Adrenal gland (tissue), 9 donors: ENCODE measurements at regions not wholly inside any gene's neighbourhood (a gene's known extent, or its start where the extent isn't known, plus 50 kb on each side); places are given as distances from the start of the nearest gene placed in this dataset.

Experiments
- DNase-seq, 7 donors: peaks; one replicate each; pipeline ENCODE4 v3.0.0-alpha.2; 2019 to 2020
- H3K27ac ChIP-seq, 5 donors: fragments of 200-600 bp; sonication (generic) in 4 of 5; 1 replicate in 3 of 5; 2 replicates in 2 of 5; pipeline versions ENCODE4 v1.5.1 to v1.8.0; 2016 to 2020; ENCODE audit warnings: mild to moderate bottlenecking in 1 of 5
- H3K27me3 ChIP-seq: fragments of 200-600 bp; 2 replicates; pipeline ENCODE4 v1.8.0; 2021
- H3K36me3 ChIP-seq, 2 donors: fragments of 200-600 bp; replicated peaks in 1 of 2; 1 replicate in 1 of 2; 2 replicates in 1 of 2; pipeline versions ENCODE4 v1.5.1 to v1.8.0; 2018 to 2022
- H3K4me1 ChIP-seq, 2 donors: fragments of 200-600 bp; replicated peaks in 1 of 2; 1 replicate in 1 of 2; 2 replicates in 1 of 2; pipeline versions ENCODE4 v1.5.1 to v1.8.0; 2018 to 2021
- H3K4me3 ChIP-seq, 4 donors: fragments of 200-600 bp; sonication (generic) in 3 of 4; one replicate each; pipeline ENCODE4 v1.5.1; 2016 to 2018
- H3K9me3 ChIP-seq, 3 donors: fragments of 200-600 bp; sonication (generic) in 1 of 3; replicated peaks in 1 of 3; 1 replicate in 2 of 3; 2 replicates in 1 of 3; pipeline versions ENCODE4 v1.5.1 to v1.8.0; 2016 to 2021
- POLR2A ChIP-seq, 2 donors: fragments of 450-650 bp; IDR thresholded peaks; one replicate each; pipeline ENCODE4 v1.6.1; 2017; ENCODE audit warnings: antibody characterized with exemption in 2 of 2, mild to moderate bottlenecking in 2 of 2, moderate library complexity in 1 of 2
- WGBS, 4 donors: extraction: QIAGEN DNeasy Blood & Tissue Kit in 2 of 4; methylation state at CpG; one replicate each; pipeline versions ENCODE4 v1.1.5 to v1.1.7; 2013 to 2017; 5-methylcytosine and 5-hydroxymethylcytosine counted together
- intact Hi-C, 2 donors: fragments of 100-400 bp; cut with DNase I; formaldehyde crosslinking; loops; one replicate each; pipeline versions ENCODE4 v1.14.1 to v1.15.0; 2022 to 2023
- TF ChIP-seq, protein P1 (sequence below), 6 experiments: fragments of 450-650 bp in 4 of 6; fragments of 200-600 bp in 2 of 6; sonication (generic) in 1 of 6; IDR thresholded peaks; 1 replicate in 5 of 6; 2 replicates in 1 of 6; pipeline versions ENCODE4 v1.5.1 to v1.8.0; 2016 to 2021; ENCODE audit warnings: antibody characterized with exemption in 6 of 6, mild to moderate bottlenecking in 2 of 6, moderate library complexity in 1 of 6
- donor health status: healthy with polysubstance abuse.
- donor health status: Bipolar disorder and iron deficiency.
- donor health status: DM: yes; HTN: yes; CAD: no.
- donor health status: DM: no; HTN: no; CAD: no.
- donor health status: DM: no; HTN: no; CAD: no.

DNA sequence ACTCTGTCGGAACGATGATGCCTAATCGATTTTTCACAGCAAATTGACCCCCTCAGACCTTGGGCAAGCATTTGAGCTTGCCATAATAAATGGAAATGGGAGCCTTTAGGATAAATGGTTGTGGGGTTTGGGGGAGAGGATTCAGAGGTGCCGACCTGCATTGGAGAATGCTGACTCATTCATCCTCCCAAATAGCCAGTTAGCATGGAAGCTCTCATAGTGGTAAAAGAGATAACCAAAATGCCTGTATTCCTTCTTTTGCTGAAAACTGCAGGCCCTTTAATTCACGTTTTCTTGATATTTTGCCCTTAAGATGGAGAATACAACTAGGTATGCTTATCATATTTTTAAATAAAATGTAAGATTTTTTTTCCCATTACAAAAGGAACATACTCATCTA lies 392.6 kb upstream of the DEPDC1 start:
- no peaks in the 10 kb centered on the region for H3K9me3 ChIP-seq
- 59 to 73% (median 66%) methylated on average over 5 of the region's 5 CpGs for WGBS, 4 donors
- intact Hi-C loops, result no loop called here
- H3K4me1 ChIP-seq, result no peaks in the 10 kb centered on the region
- H3K27me3 ChIP-seq, result no peaks in the 10 kb centered on the region
- H3K36me3 ChIP-seq, result no peaks in the 10 kb centered on the region
- no peak overlapping the region for H3K4me3 ChIP-seq
- no peak for TF ChIP-seq POLR2A (IDR thresholded peaks at IDR 0.05)
- TF ChIP-seq, protein P1, sequence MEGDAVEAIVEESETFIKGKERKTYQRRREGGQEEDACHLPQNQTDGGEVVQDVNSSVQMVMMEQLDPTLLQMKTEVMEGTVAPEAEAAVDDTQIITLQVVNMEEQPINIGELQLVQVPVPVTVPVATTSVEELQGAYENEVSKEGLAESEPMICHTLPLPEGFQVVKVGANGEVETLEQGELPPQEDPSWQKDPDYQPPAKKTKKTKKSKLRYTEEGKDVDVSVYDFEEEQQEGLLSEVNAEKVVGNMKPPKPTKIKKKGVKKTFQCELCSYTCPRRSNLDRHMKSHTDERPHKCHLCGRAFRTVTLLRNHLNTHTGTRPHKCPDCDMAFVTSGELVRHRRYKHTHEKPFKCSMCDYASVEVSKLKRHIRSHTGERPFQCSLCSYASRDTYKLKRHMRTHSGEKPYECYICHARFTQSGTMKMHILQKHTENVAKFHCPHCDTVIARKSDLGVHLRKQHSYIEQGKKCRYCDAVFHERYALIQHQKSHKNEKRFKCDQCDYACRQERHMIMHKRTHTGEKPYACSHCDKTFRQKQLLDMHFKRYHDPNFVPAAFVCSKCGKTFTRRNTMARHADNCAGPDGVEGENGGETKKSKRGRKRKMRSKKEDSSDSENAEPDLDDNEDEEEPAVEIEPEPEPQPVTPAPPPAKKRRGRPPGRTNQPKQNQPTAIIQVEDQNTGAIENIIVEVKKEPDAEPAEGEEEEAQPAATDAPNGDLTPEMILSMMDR (IDR thresholded peaks at IDR 0.05), result no peak
- DNase-seq, result no peak
- H3K27ac ChIP-seq, result no peak overlapping the region

- no peak for TF ChIP-seq POLR2A (IDR thresholded peaks at IDR 0.05)
- TF ChIP-seq, protein P1 (IDR thresholded peaks at IDR 0.05), result no peak
- Histone ChIP-seq H3K27ac (no peak overlapping the region), H3K36me3 (no peaks in the 10 kb centered on the region), H3K9me3 (no peaks in the 10 kb centered on the region), H3K4me3 (no peak overlapping the region), H3K4me1 (no peaks in the 10 kb centered on the region), H3K27me3 (no peaks in the 10 kb centered on the region)
- no peak for DNase-seq
- 80 to 91% (median 85%) methylated on average over 3 of the region's 3 CpGs for WGBS, 4 donors
- intact Hi-C loops, result no loop called here
Measured at GRCh38 chr1:68890736-68891135, 393.9 kb upstream of the DEPDC1 start.

GRCh38 chr1:68904477-68904876 lies 407.6 kb upstream of the DEPDC1 start:
- no peaks in the 10 kb centered on the region for H3K36me3 ChIP-seq
- intact Hi-C loops, result no loop called here
- no peak for DNase-seq
- no peak overlapping the region for H3K27ac ChIP-seq
- no peaks in the 10 kb centered on the region for H3K9me3 ChIP-seq
- H3K27me3 ChIP-seq, result no peaks in the 10 kb centered on the region
- no peaks in the 10 kb centered on the region for H3K4me1 ChIP-seq
- TF ChIP-seq, protein P1 (IDR thresholded peaks at IDR 0.05), result no peak
- 61 to 64% (median 61%) methylated on average over 3 of the region's 3 CpGs for WGBS, 4 donors
- H3K4me3 ChIP-seq, result no peak overlapping the region

DNA sequence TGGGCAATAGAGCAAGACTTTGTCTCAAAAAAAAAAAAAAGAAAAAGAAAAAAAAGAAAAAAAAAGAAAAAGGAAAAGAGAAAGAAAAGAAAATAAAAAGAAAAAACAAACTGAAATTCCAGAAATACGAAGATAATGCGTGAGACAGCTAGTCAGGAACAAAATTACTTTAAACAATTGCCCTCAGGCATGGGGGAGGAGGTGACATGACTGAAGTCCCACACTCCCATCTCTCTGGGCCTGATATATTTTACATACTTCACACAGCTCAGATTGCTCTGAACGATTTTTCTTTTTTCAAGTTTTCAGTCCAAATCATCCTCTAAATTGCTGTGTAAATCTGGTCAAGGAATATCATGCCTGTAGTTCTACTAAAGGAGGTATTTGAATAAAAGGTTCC lies 409.5 kb upstream of the DEPDC1 start:
- H3K4me3 ChIP-seq, result no peak overlapping the region
- H3K27me3 ChIP-seq, result no peaks in the 10 kb centered on the region
- WGBS, 4 donors, result 66 to 77% (median 72%) methylated on average over 3 of the region's 3 CpGs
- DNase-seq, result no peak
- intact Hi-C loops, result no loop called here
- H3K4me1 ChIP-seq, result no peaks in the 10 kb centered on the region
- H3K9me3 ChIP-seq, result no peaks in the 10 kb centered on the region
- no peaks in the 10 kb centered on the region for H3K36me3 ChIP-seq
- H3K27ac ChIP-seq, result no peak overlapping the region
- TF ChIP-seq, protein P1 (IDR thresholded peaks at IDR 0.05), result no peak
- no peak for TF ChIP-seq POLR2A (IDR thresholded peaks at IDR 0.05)
